ENCODE measurements at regions not wholly inside any gene's neighbourhood (a gene's known extent, or its start where the extent isn't known, plus 50 kb on each side); places are given as distances from the start of the nearest gene placed in this dataset.

DNA sequence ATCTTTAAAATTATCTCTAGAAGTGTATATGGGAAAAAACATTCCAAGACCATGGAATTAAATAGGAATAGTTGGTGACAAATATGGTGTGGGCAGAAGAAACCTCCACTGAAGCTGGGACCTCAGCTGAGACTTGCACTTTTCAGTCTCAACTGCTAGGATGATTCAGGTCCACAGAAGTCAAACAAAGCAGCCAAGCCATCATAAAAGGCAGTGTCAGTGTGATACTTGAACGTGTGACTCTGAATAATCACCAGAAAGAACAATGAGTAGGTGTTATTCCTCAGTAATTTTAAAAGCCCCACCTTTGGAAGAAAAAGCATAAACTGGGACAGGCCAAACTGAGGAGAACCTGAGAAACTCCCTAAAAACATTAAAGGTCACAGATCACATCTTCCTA is 90.7 kb downstream of the ZNF281 start:
- no peaks in the 10 kb centered on the region for H3K4me1 ChIP-seq (replicated peaks in 1 of 2)
- 58 to 86% (median 71%) methylated on average over 1 of the region's 1 CpG for WGBS, 4 donors
- no peaks in the 10 kb centered on the region for H3K27me3 ChIP-seq
- no peak overlapping the region for H3K4me3 ChIP-seq
- no peaks in the 10 kb centered on the region for H3K36me3 ChIP-seq (replicated peaks in 1 of 2)
- peaks cover 0 to 3% (median 0%) of the 10 kb centered on the region in 3 donors for H3K9me3 ChIP-seq (replicated peaks in 1 of 3)
- TF ChIP-seq POLR2A (IDR thresholded peaks at IDR 0.05): no peak
- TF ChIP-seq, protein P1, sequence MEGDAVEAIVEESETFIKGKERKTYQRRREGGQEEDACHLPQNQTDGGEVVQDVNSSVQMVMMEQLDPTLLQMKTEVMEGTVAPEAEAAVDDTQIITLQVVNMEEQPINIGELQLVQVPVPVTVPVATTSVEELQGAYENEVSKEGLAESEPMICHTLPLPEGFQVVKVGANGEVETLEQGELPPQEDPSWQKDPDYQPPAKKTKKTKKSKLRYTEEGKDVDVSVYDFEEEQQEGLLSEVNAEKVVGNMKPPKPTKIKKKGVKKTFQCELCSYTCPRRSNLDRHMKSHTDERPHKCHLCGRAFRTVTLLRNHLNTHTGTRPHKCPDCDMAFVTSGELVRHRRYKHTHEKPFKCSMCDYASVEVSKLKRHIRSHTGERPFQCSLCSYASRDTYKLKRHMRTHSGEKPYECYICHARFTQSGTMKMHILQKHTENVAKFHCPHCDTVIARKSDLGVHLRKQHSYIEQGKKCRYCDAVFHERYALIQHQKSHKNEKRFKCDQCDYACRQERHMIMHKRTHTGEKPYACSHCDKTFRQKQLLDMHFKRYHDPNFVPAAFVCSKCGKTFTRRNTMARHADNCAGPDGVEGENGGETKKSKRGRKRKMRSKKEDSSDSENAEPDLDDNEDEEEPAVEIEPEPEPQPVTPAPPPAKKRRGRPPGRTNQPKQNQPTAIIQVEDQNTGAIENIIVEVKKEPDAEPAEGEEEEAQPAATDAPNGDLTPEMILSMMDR (IDR thresholded peaks at IDR 0.05): no peak
- no peak overlapping the region for H3K27ac ChIP-seq
- no peak for DNase-seq
- intact Hi-C loops (cut with DNase I): no loop called here

DNA sequence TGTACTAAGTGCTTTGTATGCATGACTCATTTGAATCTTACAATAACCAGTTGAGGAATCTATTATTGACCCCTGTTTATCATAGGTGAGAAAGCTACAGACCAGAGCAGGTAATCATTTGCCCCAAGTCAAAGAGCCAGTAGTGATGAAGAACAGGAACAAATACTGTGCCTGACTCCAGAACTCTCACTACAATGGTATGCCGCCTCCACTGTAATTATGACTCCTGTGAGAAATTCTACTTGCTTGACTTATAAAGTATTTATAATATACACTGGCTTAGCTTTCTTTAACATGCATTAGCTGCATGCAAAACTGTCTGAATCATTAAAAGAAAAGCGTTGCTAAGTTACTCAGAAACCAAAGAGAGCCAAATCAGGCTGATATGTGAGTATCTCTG is 92.6 kb downstream of the ZNF281 start:
- intact Hi-C loops (cut with DNase I): no loop called here
- 83 to 86% (median 84%) methylated on average over 2 of the region's 2 CpGs for WGBS, 4 donors
- Histone ChIP-seq H3K4me3 (no peak overlapping the region), H3K36me3 (replicated peaks in 1 of 2) (no peaks in the 10 kb centered on the region), H3K27me3 (no peaks in the 10 kb centered on the region), H3K9me3 (replicated peaks in 1 of 3) (peaks cover 0 to 3% (median 0%) of the 10 kb centered on the region in 3 donors), H3K27ac (no peak overlapping the region), H3K4me1 (replicated peaks in 1 of 2) (no peaks in the 10 kb centered on the region)
- no peak for TF ChIP-seq POLR2A (IDR thresholded peaks at IDR 0.05)
- TF ChIP-seq, protein P1 (IDR thresholded peaks at IDR 0.05): no peak
- DNase-seq: no peak

DNA sequence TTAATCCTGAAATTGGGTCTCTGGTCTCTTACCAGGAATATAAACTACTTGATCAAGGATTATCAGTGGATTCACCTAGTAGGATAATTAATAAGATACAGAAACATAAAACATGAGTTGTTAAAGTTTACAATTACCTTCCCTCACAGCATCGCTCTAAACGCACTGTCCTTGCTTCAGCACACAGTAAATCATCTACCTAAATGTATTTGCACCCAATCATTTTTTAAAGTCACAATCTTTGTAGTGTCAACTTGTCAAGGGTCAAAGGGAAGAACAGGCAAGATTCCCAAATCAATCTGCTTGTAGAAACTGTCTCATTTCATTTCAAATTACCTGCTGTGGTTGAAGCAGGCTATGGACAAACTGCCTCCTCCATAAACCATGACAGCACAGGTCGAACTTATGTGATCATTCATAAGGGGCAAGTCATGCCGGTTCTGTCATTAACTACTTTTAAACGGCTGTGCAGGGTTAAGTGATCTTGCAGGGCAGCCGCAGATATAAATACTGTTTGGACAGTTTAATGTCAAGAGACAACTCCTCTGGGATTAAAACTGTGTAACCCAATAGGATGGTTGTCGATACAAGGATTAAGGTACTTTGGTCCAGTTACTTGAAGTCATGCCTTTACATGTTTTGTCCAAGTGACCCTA is 93.6 kb downstream of the ZNF281 start:
- Histone ChIP-seq H3K27ac (no peak overlapping the region), H3K36me3 (replicated peaks in 1 of 2) (no peaks in the 10 kb centered on the region), H3K27me3 (no peaks in the 10 kb centered on the region), H3K9me3 (replicated peaks in 1 of 3) (peaks cover 0 to 3% (median 0%) of the 10 kb centered on the region in 3 donors), H3K4me1 (replicated peaks in 1 of 2) (no peaks in the 10 kb centered on the region), H3K4me3 (no peak overlapping the region)
- TF ChIP-seq POLR2A (IDR thresholded peaks at IDR 0.05): no peak
- TF ChIP-seq, protein P1 (IDR thresholded peaks at IDR 0.05): no peak
- WGBS, 4 donors: 42 to 51% (median 47%) methylated on average over 6 to 7 of the region's 7 CpGs
- intact Hi-C loops (cut with DNase I): no loop called here
- DNase-seq: no peak

DNA sequence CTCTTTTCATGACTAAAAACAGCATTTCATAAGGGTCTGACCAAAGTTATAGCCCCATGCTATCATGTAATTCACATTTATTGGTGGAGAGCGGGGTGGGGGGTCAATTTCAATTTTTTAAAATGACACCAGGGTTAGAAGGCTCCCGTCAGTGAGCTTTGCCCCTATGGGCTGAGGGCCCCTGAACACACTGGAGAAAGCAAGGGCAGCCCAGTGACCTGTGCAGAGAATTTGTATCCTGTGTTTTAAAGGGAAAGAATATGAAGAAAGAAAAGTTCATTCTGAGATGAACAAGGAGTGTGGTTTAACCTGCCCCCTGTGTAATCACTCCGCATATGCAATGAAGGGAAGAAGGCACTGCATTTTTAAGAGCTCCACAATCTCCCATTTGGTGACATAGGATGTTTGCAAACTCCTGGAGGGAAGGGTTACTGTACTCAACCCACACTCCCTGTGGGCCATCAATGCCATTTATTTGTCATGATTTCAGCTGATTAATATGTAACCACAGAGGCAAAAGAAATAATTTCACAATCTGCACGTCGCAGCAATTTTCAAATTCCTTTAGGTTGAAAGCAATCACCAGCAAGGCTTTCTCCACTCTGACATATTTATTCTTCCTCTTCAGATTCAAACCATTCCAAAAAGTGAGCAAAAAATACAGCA is 95.6 kb downstream of the ZNF281 start:
- H3K36me3 ChIP-seq (replicated peaks in 1 of 2): no peaks in the 10 kb centered on the region
- 51 to 57% (median 54%) methylated on average over 5 of the region's 5 CpGs for WGBS, 4 donors

More for the DNA sequence above, 95.6 kb downstream of the ZNF281 start:
- Histone ChIP-seq H3K4me3 (no peak overlapping the region), H3K4me1 (replicated peaks in 1 of 2) (no peaks in the 10 kb centered on the region), H3K9me3 (replicated peaks in 1 of 3) (peaks cover 0 to 3% (median 0%) of the 10 kb centered on the region in 3 donors), H3K27ac (no peak overlapping the region), H3K27me3 (no peaks in the 10 kb centered on the region)
- no peak for DNase-seq
- TF ChIP-seq POLR2A (IDR thresholded peaks at IDR 0.05): no peak
- TF ChIP-seq, protein P1 (IDR thresholded peaks at IDR 0.05): no peak
- intact Hi-C loops (cut with DNase I): no loop called here
